CD8-positive, alpha-beta memory T cell (primary cell): ENCODE measurements at regions not wholly inside any gene's neighbourhood (a gene's known extent, or its start where the extent isn't known, plus 50 kb on each side); places are given as distances from the start of the nearest gene placed in this dataset.

Source experiments
- CTCF ChIA-PET: fragments of 350-600 bp; sonication (Branson Sonifier 250); formaldehyde crosslinking; loops from one replicate; lab custom pipeline; 2021; ENCODE audit warnings: antibody characterized with exemption; lab: Charles Lee
- POLR2A ChIA-PET: fragments of 350-600 bp; sonication (Branson Sonifier 250); formaldehyde crosslinking; loops from one replicate; lab custom pipeline; 2021; ENCODE audit warnings: antibody characterized with exemption; lab: Charles Lee
- DNase-seq, 5 donors: peaks; one replicate each; pipeline versions ENCODE4 v3.0.0 to v3.0.0-alpha.2; 2020 to 2022; ENCODE audit warnings: mixed read lengths in 1 of 5
- H3K27ac ChIP-seq: one replicate; pipeline ENCODE4 v1.7.0; 2013; ENCODE audit warnings: low read depth, mild to moderate bottlenecking, low read length, moderate library complexity
- H3K27me3 ChIP-seq: 2 replicates; pipeline ENCODE4 v1.7.0; 2013; ENCODE audit warnings: low read length, mild to moderate bottlenecking; ENCODE audit not compliant: insufficient read depth, poor library complexity, severe bottlenecking
- H3K36me3 ChIP-seq: 2 replicates; pipeline ENCODE4 v1.7.0; 2013; ENCODE audit warnings: mild to moderate bottlenecking, low read length, moderate library complexity; ENCODE audit not compliant: insufficient read depth
- H3K4me1 ChIP-seq: 2 replicates; pipeline ENCODE4 v1.7.0; 2013; ENCODE audit warnings: mild to moderate bottlenecking, low read length, moderate library complexity; ENCODE audit not compliant: insufficient read depth
- H3K4me3 ChIP-seq: 2 replicates; pipeline ENCODE4 v1.7.0; 2013; ENCODE audit warnings: mild to moderate bottlenecking, low read length
- H3K9me3 ChIP-seq: 2 replicates; pipeline ENCODE4 v1.7.0; 2013; ENCODE audit warnings: mild to moderate bottlenecking, low read length
- H3K27ac Mint-ChIP-seq, 8 donors: one replicate each; pipeline ENCODE4 v1.8.0; 2020 to 2021; ENCODE audit warnings: mixed read lengths in 8 of 8, mild to moderate bottlenecking in 6 of 8, inconsistent platforms in 3 of 8, moderate library complexity in 3 of 8
- H3K27me3 Mint-ChIP-seq, 2 donors: one replicate each; pipeline ENCODE4 v1.8.0; 2020 to 2021; ENCODE audit warnings: mixed read lengths in 2 of 2, mild to moderate bottlenecking in 1 of 2, moderate library complexity in 1 of 2
- H3K36me3 Mint-ChIP-seq, 3 donors: one replicate each; pipeline ENCODE4 v1.8.0; 2020 to 2021; ENCODE audit warnings: mixed read lengths in 3 of 3, inconsistent platforms in 1 of 3, mild to moderate bottlenecking in 1 of 3
- H3K4me1 Mint-ChIP-seq, 3 donors: one replicate each; pipeline ENCODE4 v1.8.0; 2020 to 2021; ENCODE audit warnings: mixed read lengths in 3 of 3, inconsistent platforms in 1 of 3, mild to moderate bottlenecking in 1 of 3
- H3K4me3 Mint-ChIP-seq, 7 donors: one replicate each; pipeline ENCODE4 v1.8.0; 2020 to 2021; ENCODE audit warnings: mixed read lengths in 7 of 7, mild to moderate bottlenecking in 6 of 7, moderate library complexity in 4 of 7, inconsistent platforms in 2 of 7
- H3K9me3 Mint-ChIP-seq, 5 donors: one replicate each; pipeline ENCODE4 v1.8.0; 2020 to 2022; ENCODE audit warnings: mixed read lengths in 5 of 5, mild to moderate bottlenecking in 3 of 5, moderate library complexity in 2 of 5, inconsistent platforms in 1 of 5

- no peak for DNase-seq
- H3K27ac Mint-ChIP-seq = no peak overlapping the region
- Histone ChIP-seq H3K9me3 (no peaks in the 10 kb centered on the region), H3K27me3 (no peaks in the 10 kb centered on the region), H3K4me3 (no peak overlapping the region), H3K36me3 (no peaks in the 10 kb centered on the region), H3K27ac (no peak overlapping the region), H3K4me1 (no peaks in the 10 kb centered on the region)
- H3K4me1 Mint-ChIP-seq = no peaks in the 10 kb centered on the region
- no peaks in the 10 kb centered on the region for H3K36me3 Mint-ChIP-seq
- ChIA-PET CTCF (no interaction called here), POLR2A (no interaction called here)
- H3K4me3 Mint-ChIP-seq = no peak overlapping the region
- H3K9me3 Mint-ChIP-seq = peaks cover 0 to 4% (median 1%) of the 10 kb centered on the region in 5 donors
- no peaks in the 10 kb centered on the region for H3K27me3 Mint-ChIP-seq
Measured at GRCh38 chr6:21887231-21888185, 294.0 kb downstream of the SOX4 start.

DNA sequence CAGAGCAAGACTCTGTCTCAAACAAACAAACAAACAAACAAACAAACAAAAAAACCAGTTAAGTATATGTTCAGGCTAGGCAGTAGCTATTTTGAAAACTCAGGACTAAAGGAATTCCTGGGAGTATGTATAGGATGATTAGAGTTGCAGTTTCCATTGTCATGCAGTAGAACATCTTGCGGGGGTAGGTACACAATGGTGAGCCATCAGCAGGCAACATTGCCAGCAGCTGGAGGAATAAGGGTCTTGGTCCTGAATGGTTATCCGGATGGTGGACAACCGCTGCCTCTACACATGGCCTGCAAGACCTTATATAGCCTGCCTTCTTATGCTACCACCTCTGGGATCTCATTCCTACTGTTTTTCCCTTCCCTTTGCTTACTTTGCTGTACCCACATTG, 297.5 kb downstream of the SOX4 start:
- Mint-ChIP-seq H3K4me3 (no peak overlapping the region), H3K27me3 (no peaks in the 10 kb centered on the region), H3K36me3 (no peaks in the 10 kb centered on the region), H3K4me1 (no peaks in the 10 kb centered on the region), H3K27ac (no peak overlapping the region), H3K9me3 (peaks cover 3 to 8% (median 4%) of the 10 kb centered on the region in 5 donors)
- CTCF ChIA-PET = interaction anchor here (1.1 kb wide), 1 partner anchor 10 kb away, joined by 3 read pairs; no protein-coding TSS in a partner anchor
- no peaks in the 10 kb centered on the region for H3K27me3 ChIP-seq
- no peak overlapping the region for H3K4me3 ChIP-seq
- POLR2A ChIA-PET = no interaction called here
- no peaks in the 10 kb centered on the region for H3K9me3 ChIP-seq
- no peak for DNase-seq
- no peaks in the 10 kb centered on the region for H3K4me1 ChIP-seq
- no peaks in the 10 kb centered on the region for H3K36me3 ChIP-seq
- no peak overlapping the region for H3K27ac ChIP-seq

- no peaks in the 10 kb centered on the region for H3K36me3 Mint-ChIP-seq
- no peaks in the 10 kb centered on the region for H3K9me3 ChIP-seq
- no peaks in the 10 kb centered on the region for H3K27me3 ChIP-seq
- DNase-seq = no peak
- peaks cover 3 to 15% (median 6%) of the 10 kb centered on the region in 5 donors for H3K9me3 Mint-ChIP-seq
- ChIA-PET CTCF (no interaction called here), POLR2A (no interaction called here)
- no peaks in the 10 kb centered on the region for H3K4me1 ChIP-seq
- H3K4me3 Mint-ChIP-seq = no peak overlapping the region
- no peaks in the 10 kb centered on the region for H3K27me3 Mint-ChIP-seq
- no peak overlapping the region for H3K4me3 ChIP-seq
- no peak overlapping the region for H3K27ac ChIP-seq
- H3K36me3 ChIP-seq = no peaks in the 10 kb centered on the region
- no peaks in the 10 kb centered on the region for H3K4me1 Mint-ChIP-seq
- H3K27ac Mint-ChIP-seq = no peak overlapping the region
Measured at GRCh38 chr6:21893793-21894192, 300.2 kb downstream of the SOX4 start.

DNA sequence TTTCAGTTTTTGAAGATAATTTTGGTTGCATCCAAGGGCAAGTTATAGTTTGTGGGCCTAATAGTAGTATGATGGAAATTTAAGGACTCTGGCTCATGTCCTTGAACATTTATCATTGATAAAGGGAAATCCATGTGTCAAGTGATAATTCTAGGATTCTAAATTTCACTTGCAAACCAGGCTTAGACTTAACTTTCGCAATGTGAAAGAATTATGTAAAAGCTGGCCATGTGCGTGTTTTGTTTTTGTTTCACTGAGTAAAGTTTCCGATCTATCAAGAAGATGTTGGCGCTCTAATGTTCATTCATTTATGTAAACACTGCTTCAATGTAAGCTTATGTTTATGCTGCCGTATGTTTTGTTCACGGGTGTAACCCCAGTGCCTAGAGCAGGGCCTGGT, 302.0 kb downstream of the SOX4 start:
- Mint-ChIP-seq H3K27me3 (no peaks in the 10 kb centered on the region), H3K9me3 (peaks cover 0 to 16% (median 6%) of the 10 kb centered on the region in 5 donors), H3K4me1 (no peaks in the 10 kb centered on the region), H3K36me3 (no peaks in the 10 kb centered on the region), H3K4me3 (no peak overlapping the region), H3K27ac (no peak overlapping the region)
- H3K36me3 ChIP-seq = no peaks in the 10 kb centered on the region
- H3K27ac ChIP-seq = no peak overlapping the region
- DNase-seq = no peak
- CTCF ChIA-PET = no interaction called here
- H3K4me1 ChIP-seq = no peaks in the 10 kb centered on the region
- H3K9me3 ChIP-seq = no peaks in the 10 kb centered on the region
- H3K27me3 ChIP-seq = no peaks in the 10 kb centered on the region
- POLR2A ChIA-PET = no interaction called here
- H3K4me3 ChIP-seq = no peak overlapping the region

DNA sequence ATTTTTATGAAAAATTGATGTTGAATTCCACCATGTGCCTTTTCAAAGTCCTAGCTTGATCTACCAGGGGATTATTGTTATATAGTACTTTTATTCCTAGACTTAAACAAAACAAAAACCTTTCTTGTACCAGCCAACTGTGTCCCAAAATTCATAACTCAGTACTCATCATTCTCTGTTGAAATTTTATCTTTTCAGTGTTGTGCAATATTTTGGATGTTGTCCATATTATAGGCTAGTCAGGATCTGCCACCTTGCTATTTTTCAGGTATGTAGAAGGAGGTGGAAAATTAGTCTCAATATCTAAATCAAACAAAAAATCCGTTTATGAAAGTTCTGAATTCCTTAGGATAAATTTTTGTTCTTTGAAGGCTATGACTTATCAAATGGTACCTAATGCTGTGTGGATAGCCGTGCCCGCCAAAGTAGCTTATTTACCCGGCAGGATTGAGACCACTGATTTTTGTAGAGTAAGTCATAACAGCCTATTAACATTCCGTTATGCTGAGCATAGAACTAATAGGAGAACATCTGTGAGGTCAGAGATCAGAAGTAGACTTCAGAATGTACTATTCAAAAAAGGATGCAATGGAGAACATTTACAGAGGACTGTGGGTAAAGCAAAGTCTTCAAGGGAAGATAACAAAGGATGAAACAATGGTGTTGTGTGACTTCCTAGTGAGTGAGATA, 304.7 kb downstream of the SOX4 start:
- Mint-ChIP-seq H3K9me3 (peaks cover 0 to 17% (median 6%) of the 10 kb centered on the region in 5 donors), H3K4me1 (no peaks in the 10 kb centered on the region), H3K36me3 (no peaks in the 10 kb centered on the region), H3K4me3 (no peak overlapping the region), H3K27ac (no peak overlapping the region), H3K27me3 (no peaks in the 10 kb centered on the region)
- Histone ChIP-seq H3K4me1 (no peaks in the 10 kb centered on the region), H3K9me3 (no peaks in the 10 kb centered on the region), H3K27me3 (no peaks in the 10 kb centered on the region), H3K4me3 (no peak overlapping the region), H3K27ac (no peak overlapping the region), H3K36me3 (no peaks in the 10 kb centered on the region)
- ChIA-PET CTCF (no interaction called here), POLR2A (no interaction called here)
- no peak for DNase-seq

GRCh38 chr6:21899708-21900107, 306.2 kb downstream of the SOX4 start:
- Histone ChIP-seq H3K4me3 (no peak overlapping the region), H3K4me1 (no peaks in the 10 kb centered on the region), H3K36me3 (no peaks in the 10 kb centered on the region), H3K27ac (no peak overlapping the region), H3K27me3 (no peaks in the 10 kb centered on the region), H3K9me3 (no peaks in the 10 kb centered on the region)
- Mint-ChIP-seq H3K27ac (no peak overlapping the region), H3K4me3 (no peak overlapping the region), H3K27me3 (no peaks in the 10 kb centered on the region), H3K4me1 (no peaks in the 10 kb centered on the region), H3K36me3 (no peaks in the 10 kb centered on the region), H3K9me3 (peaks cover 3 to 17% (median 6%) of the 10 kb centered on the region in 5 donors)
- no peak for DNase-seq
- ChIA-PET POLR2A (no interaction called here), CTCF (no interaction called here)

DNA sequence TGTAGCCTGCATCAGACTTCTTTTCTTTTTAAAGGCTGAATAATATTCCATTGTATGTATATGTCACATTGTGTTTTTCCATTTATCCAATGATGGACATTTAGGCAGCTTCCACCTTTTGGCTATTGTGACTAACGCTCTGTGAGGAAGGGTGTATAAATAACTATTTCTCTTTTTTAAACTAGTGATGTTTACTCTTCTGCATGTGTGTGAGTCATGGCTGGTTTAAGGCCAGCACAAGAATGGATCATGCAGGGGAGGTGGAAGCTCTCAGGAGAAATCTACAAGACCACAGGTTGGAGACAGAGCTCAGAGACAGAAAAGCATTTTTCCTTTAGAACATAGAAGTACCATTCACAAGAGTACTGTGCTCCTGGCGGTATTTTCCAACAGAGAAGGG, 307.2 kb downstream of the SOX4 start:
- H3K36me3 ChIP-seq = no peaks in the 10 kb centered on the region
- ChIA-PET CTCF (no interaction called here), POLR2A (no interaction called here)
- Mint-ChIP-seq H3K9me3 (peaks cover 3 to 13% (median 6%) of the 10 kb centered on the region in 5 donors), H3K4me3 (no peak overlapping the region), H3K4me1 (no peaks in the 10 kb centered on the region), H3K27me3 (no peaks in the 10 kb centered on the region), H3K36me3 (no peaks in the 10 kb centered on the region), H3K27ac (no peak overlapping the region)
- H3K9me3 ChIP-seq = no peaks in the 10 kb centered on the region
- DNase-seq = no peak
- H3K27me3 ChIP-seq = no peaks in the 10 kb centered on the region
- H3K4me3 ChIP-seq = no peak overlapping the region
- no peaks in the 10 kb centered on the region for H3K4me1 ChIP-seq
- no peak overlapping the region for H3K27ac ChIP-seq

- CTCF ChIA-PET = no interaction called here
- Histone ChIP-seq H3K36me3 (no peaks in the 10 kb centered on the region), H3K4me1 (no peaks in the 10 kb centered on the region), H3K9me3 (no peaks in the 10 kb centered on the region), H3K4me3 (no peak overlapping the region), H3K27me3 (no peaks in the 10 kb centered on the region), H3K27ac (no peak overlapping the region)
- Mint-ChIP-seq H3K4me3 (no peak overlapping the region), H3K4me1 (no peaks in the 10 kb centered on the region), H3K9me3 (peaks cover 0 to 12% (median 4%) of the 10 kb centered on the region in 5 donors), H3K36me3 (no peaks in the 10 kb centered on the region), H3K27ac (no peak overlapping the region), H3K27me3 (no peaks in the 10 kb centered on the region)
- POLR2A ChIA-PET = no interaction called here
- no peak for DNase-seq
Measured at GRCh38 chr6:21902628-21903169, 309.1 kb downstream of the SOX4 start.
